ENCODE measurements at regions not wholly inside any gene's neighbourhood (a gene's known extent, or its start where the extent isn't known, plus 50 kb on each side); places are given as distances from the start of the nearest gene placed in this dataset.
A peak's percentile ranks its signal among the peaks of the same experiment; 100 is the strongest.

GRCh38 chrY:14139521-14139920 is 83.5 kb downstream of the VCY1B start:
- no peak for DNase-seq

GRCh38 chrY:14145614-14146013 is 89.6 kb downstream of the VCY1B start:
- DNase-seq: no peak

GRCh38 chrY:14182776-14183175 is 126.7 kb downstream of the VCY1B start:
- no peak for DNase-seq

GRCh38 chrY:14222014-14222413 is 166.0 kb downstream of the VCY1B start:
- DNase-seq: no peak

GRCh38 chrY:14231703-14232102 is 175.7 kb downstream of the VCY1B start:
- DNase-seq: no peak

GRCh38 chrY:14235070-14235469 is 179.0 kb downstream of the VCY1B start:
- no peak for DNase-seq

- DNase-seq: no peak
These were observed 182.2 kb downstream of the VCY1B start for GRCh38 chrY:14238277-14238676.

- peak; percentile 52 for DNase-seq
These were observed 190.9 kb downstream of the VCY1B start for GRCh38 chrY:14246948-14247347.

- no peak for DNase-seq
These were observed 193.0 kb downstream of the VCY1B start for GRCh38 chrY:14248878-14249576.

- DNase-seq: peak; percentile 0
These were observed 200.2 kb downstream of the VCY1B start for GRCh38 chrY:14255965-14256816.

GRCh38 chrY:14256817-14257168 is 200.8 kb downstream of the VCY1B start:
- DNase-seq: no peak

GRCh38 chrY:14277029-14277428 is 221.0 kb downstream of the VCY1B start:
- no peak for DNase-seq

GRCh38 chrY:14290656-14291375 is 233.5 kb upstream of the NLGN4Y start:
- DNase-seq: no peak

GRCh38 chrY:14292382-14292781 is 231.9 kb upstream of the NLGN4Y start:
- no peak for DNase-seq

GRCh38 chrY:14300775-14301174 is 223.6 kb upstream of the NLGN4Y start:
- DNase-seq: no peak

GRCh38 chrY:14301552-14301951 is 222.8 kb upstream of the NLGN4Y start:
- DNase-seq: no peak

GRCh38 chrY:14328677-14329345 is 195.5 kb upstream of the NLGN4Y start:
- peak; percentile 17 for DNase-seq

- no peak for DNase-seq
These were observed 194.0 kb upstream of the NLGN4Y start for GRCh38 chrY:14330362-14330761.

- peak; percentile 7 for DNase-seq
These were observed 184.8 kb upstream of the NLGN4Y start for GRCh38 chrY:14339524-14339923.

- DNase-seq: peak; percentile 13
These were observed 183.7 kb upstream of the NLGN4Y start for GRCh38 chrY:14340459-14341143.

- peak; percentile 20 for DNase-seq
These were observed 179.5 kb upstream of the NLGN4Y start for GRCh38 chrY:14344648-14345333.

- DNase-seq: peak; percentile 1
These were observed 172.7 kb upstream of the NLGN4Y start for GRCh38 chrY:14351590-14351989.
